Activated T-cell treated with anti-CD3 and anti-CD28 coated beads, Interleukin-2, amount 50 U/mL, for 24 hours (primary cell): ENCODE measurements at regions not wholly inside any gene's neighbourhood (a gene's known extent, or its start where the extent isn't known, plus 50 kb on each side); places are given as distances from the start of the nearest gene placed in this dataset.
A peak's percentile ranks its signal among the peaks of the same experiment; 100 is the strongest.
"Not testable (repeated sequence)": the region's sequence is repeated elsewhere in the genome, so short reads cannot be mapped to it uniquely, and the experiment has no call there.

Experiments used
- DNase-seq: peaks from one replicate; pipeline ENCODE4 v3.0.0-alpha.2; 2020
- H3K27ac Mint-ChIP-seq: 2 replicates; pipeline ENCODE4 v1.8.0; 2020; ENCODE audit warnings: mild to moderate bottlenecking, mixed read lengths
- H3K27me3 Mint-ChIP-seq: 2 replicates; pipeline ENCODE4 v1.8.0; 2020; ENCODE audit warnings: mixed read lengths
- H3K36me3 Mint-ChIP-seq: 2 replicates; pipeline ENCODE4 v1.8.0; 2020; ENCODE audit warnings: low read depth, mixed read lengths
- H3K4me1 Mint-ChIP-seq: 2 replicates; pipeline ENCODE4 v1.8.0; 2020; ENCODE audit warnings: low read depth, mixed read lengths
- H3K4me3 Mint-ChIP-seq: 2 replicates; pipeline ENCODE4 v1.8.0; 2020; ENCODE audit warnings: mild to moderate bottlenecking, moderate library complexity, mixed read lengths
- H3K9me3 Mint-ChIP-seq: 2 replicates; pipeline ENCODE4 v1.8.0; 2020; ENCODE audit warnings: mixed read lengths

DNA sequence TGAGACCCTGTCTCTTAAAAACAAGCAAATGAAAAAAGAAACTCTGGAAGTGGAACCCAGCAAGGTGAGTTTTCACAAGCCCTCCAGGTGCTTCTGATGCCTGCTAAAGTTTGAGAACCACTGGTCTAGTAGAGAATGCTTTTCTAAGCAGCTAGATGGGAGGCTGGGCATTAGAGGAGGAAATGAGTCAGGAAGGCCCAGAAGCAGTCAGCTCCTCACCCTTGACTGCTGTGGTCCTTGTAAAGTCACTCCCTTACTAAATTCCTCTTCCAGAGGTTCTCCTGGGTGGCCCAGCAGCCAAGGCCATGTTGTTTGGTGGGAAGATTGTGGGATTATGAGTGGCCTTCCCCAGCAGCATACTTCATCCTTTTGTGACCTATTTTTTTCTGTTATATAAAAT lies 52.0 kb upstream of the FYN start:
- Mint-ChIP-seq H3K9me3 (no peaks in the 10 kb centered on the region), H3K4me3 (no peak overlapping the region), H3K4me1 (peaks cover 34% of the 10 kb centered on the region), H3K27me3 (no peaks in the 10 kb centered on the region), H3K36me3 (no peaks in the 10 kb centered on the region), H3K27ac (peak overlapping the region; percentile 60)
- no peak for DNase-seq

DNA sequence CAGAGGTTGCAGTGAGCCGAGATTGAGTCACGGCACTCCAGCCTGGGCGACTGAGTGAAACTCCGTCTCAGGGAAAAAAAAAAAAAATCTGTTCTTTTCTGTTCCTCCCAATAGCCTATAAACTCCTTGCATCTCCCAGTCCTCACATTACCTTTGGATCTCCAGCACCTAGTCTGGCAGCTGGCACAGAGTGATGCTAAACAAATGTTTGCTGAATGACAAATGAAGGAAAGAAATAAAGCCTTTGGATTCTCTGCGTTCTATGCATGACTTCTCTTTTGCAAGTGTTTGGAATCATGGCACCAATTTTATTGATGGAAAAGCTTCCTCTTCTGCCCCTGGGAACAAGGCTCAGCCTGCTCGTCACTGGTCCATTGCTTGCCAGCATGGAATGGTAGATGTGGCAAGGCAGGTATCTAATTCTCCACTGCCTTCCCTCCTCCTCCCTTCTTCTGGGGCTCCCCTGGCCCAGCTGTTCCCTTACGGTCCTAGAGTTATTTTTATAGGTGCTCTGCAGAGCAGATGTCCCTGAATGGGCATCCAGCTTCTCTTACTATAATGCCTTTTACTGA lies 53.6 kb upstream of the FYN start:
- Mint-ChIP-seq H3K9me3 (peaks cover 4% of the 10 kb centered on the region), H3K4me1 (peaks cover 34% of the 10 kb centered on the region), H3K27ac (no peak overlapping the region), H3K4me3 (no peak overlapping the region), H3K36me3 (no peaks in the 10 kb centered on the region), H3K27me3 (no peaks in the 10 kb centered on the region)
- DNase-seq = no peak

DNA sequence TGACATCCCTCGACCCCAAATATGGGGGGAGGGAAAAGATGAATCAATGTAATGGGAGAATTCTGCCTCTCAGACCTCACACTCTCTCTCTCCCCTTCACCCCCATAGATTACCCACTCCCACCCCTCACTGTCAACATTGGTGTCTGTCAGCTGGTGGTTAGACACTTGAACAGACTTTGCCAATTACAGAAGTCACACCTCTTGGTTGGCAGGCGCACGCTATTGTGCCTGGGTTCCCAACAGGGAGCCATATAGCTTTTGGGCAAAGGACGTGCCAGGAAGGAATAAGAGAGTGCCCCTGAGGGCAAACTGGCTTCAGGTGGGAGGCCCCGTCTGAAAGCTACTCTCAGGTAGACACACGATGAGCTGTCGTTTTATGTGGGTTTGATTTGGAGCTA lies 54.1 kb upstream of the FYN start:
- no peaks in the 10 kb centered on the region for H3K36me3 Mint-ChIP-seq
- DNase-seq = no peak
- H3K27me3 Mint-ChIP-seq = no peaks in the 10 kb centered on the region
- no peak overlapping the region for H3K27ac Mint-ChIP-seq
- peaks cover 33% of the 10 kb centered on the region for H3K4me1 Mint-ChIP-seq
- H3K9me3 Mint-ChIP-seq = peaks cover 9% of the 10 kb centered on the region
- H3K4me3 Mint-ChIP-seq = no peak overlapping the region

DNA sequence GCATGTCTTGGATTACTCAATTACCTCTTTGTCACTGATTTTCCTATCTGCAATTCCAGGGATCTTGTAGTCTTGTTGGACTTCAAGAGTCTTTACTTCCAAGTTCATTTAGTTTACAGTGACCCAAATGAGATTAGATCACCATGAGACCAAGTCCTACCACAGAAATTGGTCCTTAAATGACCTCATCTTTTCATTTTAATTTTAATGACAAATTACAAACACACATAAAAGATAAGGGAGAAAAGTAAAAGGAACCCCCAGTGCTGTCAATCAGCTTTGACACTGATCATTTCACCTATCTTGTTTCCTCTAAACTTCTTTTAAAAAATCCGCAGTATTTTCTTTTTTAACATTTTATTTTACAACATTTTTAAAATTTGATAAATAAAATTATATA lies 54.9 kb upstream of the FYN start:
- Mint-ChIP-seq H3K27me3 (no peaks in the 10 kb centered on the region), H3K36me3 (no peaks in the 10 kb centered on the region), H3K27ac (no peak overlapping the region), H3K4me3 (no peak overlapping the region), H3K9me3 (peaks cover 14% of the 10 kb centered on the region), H3K4me1 (peaks cover 25% of the 10 kb centered on the region)
- no peak for DNase-seq

DNA sequence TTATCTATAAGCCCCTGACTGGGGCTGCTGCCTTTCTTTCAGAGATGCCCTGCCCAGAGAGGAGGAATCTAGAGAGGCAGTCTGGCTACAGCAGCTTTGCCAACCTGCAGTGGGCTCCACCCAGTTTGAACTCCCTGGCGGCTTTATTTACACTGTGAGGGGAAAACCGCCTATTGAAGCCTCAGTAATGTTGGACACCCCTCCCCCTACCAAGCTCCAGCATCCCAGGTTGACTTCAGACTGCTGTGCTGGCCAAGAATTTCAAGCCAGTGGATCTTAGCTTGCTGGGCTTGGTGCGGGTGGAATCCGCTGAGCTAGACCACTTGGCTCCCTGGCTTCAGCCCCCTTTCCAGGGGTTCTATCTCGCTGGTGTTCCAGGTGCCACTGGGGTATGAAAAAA lies 61.4 kb upstream of the FYN start:
- peaks cover 14% of the 10 kb centered on the region for H3K9me3 Mint-ChIP-seq
- not testable (repeated sequence) for H3K4me3 Mint-ChIP-seq, H3K27me3 Mint-ChIP-seq, H3K4me1 Mint-ChIP-seq, H3K36me3 Mint-ChIP-seq, DNase-seq, H3K27ac Mint-ChIP-seq

DNA sequence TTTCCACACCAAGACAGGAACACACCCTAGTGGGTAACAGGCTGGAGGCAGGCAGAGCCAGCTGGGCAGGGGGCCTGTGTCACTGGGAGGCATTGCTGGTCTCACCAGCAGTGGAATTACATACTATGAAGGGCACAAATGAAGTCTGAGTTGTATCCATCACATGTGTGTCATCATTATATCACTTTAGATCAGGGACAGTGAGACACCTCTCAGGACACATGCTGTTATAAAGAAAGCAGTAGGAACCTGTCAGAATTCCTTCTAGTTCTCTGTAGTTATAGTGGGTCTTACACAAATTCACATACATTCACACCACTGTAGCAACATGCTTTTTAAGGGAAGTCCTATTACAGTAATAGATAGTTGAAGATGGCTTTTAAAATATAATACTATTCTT lies 63.5 kb upstream of the FYN start:
- peaks cover 3% of the 10 kb centered on the region for H3K4me1 Mint-ChIP-seq
- no peak overlapping the region for H3K27ac Mint-ChIP-seq
- no peaks in the 10 kb centered on the region for H3K27me3 Mint-ChIP-seq
- DNase-seq = no peak
- no peak overlapping the region for H3K4me3 Mint-ChIP-seq
- H3K36me3 Mint-ChIP-seq = no peaks in the 10 kb centered on the region
- H3K9me3 Mint-ChIP-seq = peaks cover 11% of the 10 kb centered on the region

DNA sequence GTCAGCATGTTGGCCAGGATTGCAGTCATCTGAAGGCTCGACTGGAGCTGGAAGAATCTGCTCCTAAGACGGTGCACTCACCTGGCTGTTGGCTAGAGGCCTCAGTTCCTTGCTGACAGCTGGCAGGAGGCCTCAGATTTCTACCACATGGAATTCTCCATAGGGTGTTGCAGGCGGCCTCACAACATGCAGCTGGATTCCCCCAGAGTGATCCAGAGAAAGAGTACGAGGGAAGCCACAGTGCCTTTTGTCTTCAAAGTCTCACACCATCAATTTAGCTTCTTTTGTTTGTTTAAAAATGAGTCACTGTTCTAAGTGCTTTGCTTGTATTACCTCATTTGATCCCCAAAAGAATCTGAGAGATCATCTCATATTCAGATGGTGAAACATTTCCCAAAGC lies 65.5 kb upstream of the FYN start:
- Mint-ChIP-seq H3K27ac (no peak overlapping the region), H3K36me3 (no peaks in the 10 kb centered on the region), H3K27me3 (no peaks in the 10 kb centered on the region), H3K4me1 (peaks cover 3% of the 10 kb centered on the region), H3K9me3 (peaks cover 2% of the 10 kb centered on the region), H3K4me3 (no peak overlapping the region)
- DNase-seq = no peak

DNA sequence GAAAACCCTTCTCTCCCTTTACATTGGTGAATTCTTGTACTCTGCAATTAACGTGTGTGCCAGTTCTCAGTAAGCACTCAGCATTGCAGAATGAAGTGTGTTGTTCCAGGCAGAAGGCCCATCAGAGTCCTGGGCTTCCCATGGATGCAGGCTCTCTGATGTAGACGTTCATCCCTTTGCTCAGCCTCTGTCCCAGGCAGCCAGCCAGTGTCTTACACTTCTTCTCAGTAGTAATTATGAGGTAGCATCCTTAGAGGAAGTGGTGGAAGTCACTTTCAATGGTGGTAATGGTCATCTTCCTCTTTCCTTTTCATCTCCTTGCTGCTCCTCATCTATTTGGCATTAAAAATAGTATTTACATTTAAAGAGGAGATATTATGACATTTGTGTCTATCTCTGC lies 66.7 kb upstream of the FYN start:
- Mint-ChIP-seq H3K4me1 (peaks cover 3% of the 10 kb centered on the region), H3K27me3 (no peaks in the 10 kb centered on the region), H3K4me3 (no peak overlapping the region), H3K36me3 (no peaks in the 10 kb centered on the region), H3K27ac (no peak overlapping the region), H3K9me3 (peaks cover 2% of the 10 kb centered on the region)
- DNase-seq = no peak

DNA sequence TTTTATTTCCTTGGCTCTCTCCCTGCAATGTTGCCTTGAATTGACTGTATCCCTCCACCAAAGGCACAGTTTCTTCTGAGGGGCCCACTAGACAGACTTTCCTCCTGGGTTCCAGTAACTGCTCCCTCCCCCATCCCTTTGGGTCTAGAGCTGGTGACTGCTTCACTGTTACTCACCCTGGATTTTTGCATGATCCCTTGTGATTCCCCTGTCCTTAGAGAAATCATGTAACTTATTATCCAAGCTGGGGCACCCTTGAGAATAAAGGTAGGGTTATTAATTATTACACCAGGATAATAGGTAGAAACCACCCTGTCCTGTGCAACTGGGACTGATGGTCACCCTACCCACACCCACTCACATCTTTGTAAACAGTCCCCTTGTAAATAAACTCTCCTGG lies 67.5 kb upstream of the FYN start:
- Mint-ChIP-seq H3K36me3 (no peaks in the 10 kb centered on the region), H3K27ac (no peak overlapping the region), H3K4me3 (no peak overlapping the region), H3K9me3 (peaks cover 2% of the 10 kb centered on the region), H3K4me1 (peaks cover 3% of the 10 kb centered on the region), H3K27me3 (no peaks in the 10 kb centered on the region)
- DNase-seq = no peak

DNA sequence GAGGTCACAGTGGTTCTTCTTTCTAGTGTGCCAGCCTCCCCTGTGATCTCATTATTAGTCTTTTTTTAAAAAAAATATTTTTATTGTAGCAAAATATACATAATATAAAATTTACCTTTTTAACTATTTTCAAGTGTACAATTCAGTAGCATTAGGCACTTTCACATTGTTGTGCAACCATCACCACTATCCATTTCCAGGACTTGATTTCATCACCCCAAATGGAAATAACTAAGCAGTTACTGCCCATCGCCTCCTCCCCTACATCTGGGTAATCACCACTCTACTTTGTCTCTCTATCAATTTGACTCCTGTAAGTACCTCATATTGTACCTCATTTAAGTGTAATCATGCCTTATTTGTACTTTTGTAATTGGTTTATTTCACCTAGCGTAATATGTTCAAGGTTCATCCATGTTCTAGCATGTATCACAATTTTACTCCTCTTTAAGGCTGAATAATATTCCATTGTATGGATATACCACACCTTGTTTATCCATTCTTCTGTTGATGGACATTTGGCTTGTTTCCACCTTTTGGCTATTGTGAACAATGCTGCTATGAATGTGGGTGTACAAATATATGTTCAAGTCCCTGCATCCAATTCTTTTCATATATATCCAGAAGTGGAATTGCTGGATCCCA lies 68.6 kb upstream of the FYN start:
- peaks cover 2% of the 10 kb centered on the region for H3K9me3 Mint-ChIP-seq
- DNase-seq = no peak
- no peaks in the 10 kb centered on the region for H3K27me3 Mint-ChIP-seq
- H3K4me3 Mint-ChIP-seq = no peak overlapping the region
- no peaks in the 10 kb centered on the region for H3K36me3 Mint-ChIP-seq
- H3K4me1 Mint-ChIP-seq = peaks cover 3% of the 10 kb centered on the region
- H3K27ac Mint-ChIP-seq = no peak overlapping the region

DNA sequence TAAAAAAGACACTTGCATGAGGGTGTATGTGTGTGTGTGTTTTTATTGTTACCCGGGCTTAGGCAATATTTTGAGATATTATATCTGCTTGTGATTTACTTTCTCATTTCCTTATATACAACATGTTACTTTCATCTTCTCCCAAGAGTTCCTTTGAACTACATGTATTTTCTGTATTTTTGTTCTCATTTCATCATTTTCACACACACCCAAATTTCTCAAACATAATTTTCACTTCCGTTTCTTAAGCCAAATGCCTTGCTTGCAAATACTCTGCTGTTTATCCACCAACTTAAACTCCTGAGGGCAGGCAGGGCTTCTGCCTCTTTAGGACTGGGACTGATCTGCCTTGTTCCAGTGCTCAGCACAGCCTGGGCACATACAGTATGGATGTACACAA lies 69.3 kb upstream of the FYN start:
- Mint-ChIP-seq H3K27me3 (no peaks in the 10 kb centered on the region), H3K9me3 (peaks cover 2% of the 10 kb centered on the region), H3K4me3 (no peak overlapping the region), H3K36me3 (no peaks in the 10 kb centered on the region), H3K4me1 (peaks cover 3% of the 10 kb centered on the region), H3K27ac (no peak overlapping the region)
- no peak for DNase-seq

DNA sequence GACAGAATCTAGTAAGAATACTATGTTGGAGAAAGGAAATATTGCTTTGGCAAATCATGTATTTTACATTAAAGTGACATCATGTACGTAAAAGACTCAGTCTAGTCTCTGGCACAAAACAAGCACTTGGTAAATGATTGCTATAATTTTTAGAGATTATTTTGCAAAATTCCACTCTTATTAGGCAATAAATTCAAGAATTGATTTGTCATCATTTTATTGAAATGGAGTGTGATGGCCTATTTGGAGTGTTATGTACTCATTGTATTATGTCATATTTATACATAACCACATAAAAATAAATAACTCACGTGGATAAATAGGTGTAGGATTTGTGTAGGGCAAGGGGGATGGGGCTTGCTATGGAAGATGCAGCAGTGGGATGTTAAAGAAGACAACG lies 70.0 kb upstream of the FYN start:
- no peak overlapping the region for H3K27ac Mint-ChIP-seq
- no peak overlapping the region for H3K4me3 Mint-ChIP-seq
- no peak for DNase-seq

DNA sequence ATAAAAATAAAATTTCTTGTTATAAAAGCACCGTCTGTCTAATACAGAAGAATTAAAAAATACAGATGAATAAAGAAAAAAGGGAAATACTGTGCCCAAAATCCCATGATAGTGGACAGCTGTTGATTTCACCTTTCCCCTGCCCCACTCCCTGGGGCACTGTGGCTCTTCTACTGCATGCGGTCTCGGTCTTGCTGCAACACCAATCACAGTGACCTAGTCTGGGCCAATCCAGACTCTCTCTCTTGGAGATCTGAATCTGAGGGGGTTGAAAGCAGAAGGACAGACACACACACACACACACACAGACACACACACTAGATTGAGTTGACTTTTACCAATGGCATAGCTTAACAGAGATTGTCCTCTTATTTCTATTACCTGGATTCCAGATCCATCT lies 70.5 kb upstream of the FYN start:
- Mint-ChIP-seq H3K27me3 (no peaks in the 10 kb centered on the region), H3K4me1 (peaks cover 3% of the 10 kb centered on the region), H3K4me3 (no peak overlapping the region), H3K9me3 (peaks cover 2% of the 10 kb centered on the region), H3K27ac (no peak overlapping the region), H3K36me3 (no peaks in the 10 kb centered on the region)
- DNase-seq = no peak

More for the DNA sequence above, 70.0 kb upstream of the FYN start:
- Mint-ChIP-seq H3K27me3 (no peaks in the 10 kb centered on the region), H3K36me3 (no peaks in the 10 kb centered on the region), H3K9me3 (peaks cover 2% of the 10 kb centered on the region), H3K4me1 (peaks cover 3% of the 10 kb centered on the region)

DNA sequence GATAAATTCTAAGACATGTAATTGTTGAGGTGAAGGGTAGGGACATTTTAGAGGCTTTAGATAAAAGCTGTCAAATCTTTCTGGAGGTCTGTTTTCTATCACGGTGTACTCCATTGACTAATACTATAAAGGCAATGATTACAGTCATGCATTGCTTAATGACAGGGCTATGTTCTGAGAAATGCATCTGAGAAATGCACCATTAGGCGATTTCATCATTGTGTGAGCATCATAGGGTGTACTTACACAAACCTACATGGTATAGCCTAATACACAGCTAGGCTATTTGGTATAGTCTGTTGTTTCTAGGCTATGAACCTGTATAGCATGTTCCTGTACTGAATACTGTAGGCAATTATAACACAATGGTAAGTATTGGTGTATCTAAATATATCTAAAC lies 71.3 kb upstream of the FYN start:
- peaks cover 3% of the 10 kb centered on the region for H3K4me1 Mint-ChIP-seq
- DNase-seq = no peak
- peaks cover 2% of the 10 kb centered on the region for H3K9me3 Mint-ChIP-seq
- no peaks in the 10 kb centered on the region for H3K36me3 Mint-ChIP-seq
- no peaks in the 10 kb centered on the region for H3K27me3 Mint-ChIP-seq
- H3K4me3 Mint-ChIP-seq = no peak overlapping the region
- H3K27ac Mint-ChIP-seq = no peak overlapping the region

DNA sequence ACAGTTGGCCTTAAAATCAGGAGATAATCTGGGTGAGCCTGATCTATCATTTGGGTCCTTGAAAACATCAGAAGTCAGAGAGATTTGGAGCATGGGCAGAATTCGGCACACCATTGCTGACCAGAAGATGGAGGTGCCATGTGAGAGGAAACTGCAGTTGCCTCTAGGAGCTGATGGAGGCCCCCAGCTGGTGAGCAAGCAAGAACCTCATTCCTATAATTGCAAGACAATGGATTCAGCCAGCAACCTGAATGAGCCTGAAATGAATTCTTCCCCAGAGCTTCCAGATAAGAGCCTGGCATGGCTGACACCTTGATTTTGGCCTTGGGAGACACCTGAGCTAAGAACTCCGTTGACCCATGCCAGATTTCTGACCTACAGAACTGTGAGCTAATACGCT lies 76.3 kb upstream of the FYN start:
- peaks cover 14% of the 10 kb centered on the region for H3K4me1 Mint-ChIP-seq
- no peak overlapping the region for H3K4me3 Mint-ChIP-seq
- H3K27me3 Mint-ChIP-seq = no peaks in the 10 kb centered on the region
- no peak for DNase-seq
- no peaks in the 10 kb centered on the region for H3K9me3 Mint-ChIP-seq
- H3K27ac Mint-ChIP-seq = no peak overlapping the region
- H3K36me3 Mint-ChIP-seq = no peaks in the 10 kb centered on the region

DNA sequence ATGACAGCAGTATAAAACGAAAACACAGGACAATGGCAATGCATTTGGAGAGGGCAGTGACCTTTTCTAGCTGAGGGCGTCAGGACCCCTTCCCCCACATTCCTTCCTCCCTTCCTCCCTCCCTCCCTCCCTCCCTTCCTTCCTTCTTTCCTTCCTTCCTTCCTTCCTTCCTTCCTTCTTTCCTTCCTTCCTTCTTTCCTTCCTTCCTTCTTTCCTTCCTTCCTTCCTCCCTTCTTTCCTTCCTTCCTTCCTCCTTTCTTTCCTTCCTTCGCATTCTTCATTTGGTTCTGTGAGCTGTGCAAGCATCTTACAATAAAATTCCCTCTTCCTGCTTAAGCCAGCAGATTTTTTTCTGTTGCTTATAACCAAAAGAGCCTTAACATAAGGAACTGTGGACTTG lies 76.7 kb upstream of the FYN start:
- H3K4me1 Mint-ChIP-seq = peaks cover 14% of the 10 kb centered on the region

More for the DNA sequence above, 76.7 kb upstream of the FYN start:
- H3K4me3 Mint-ChIP-seq, H3K9me3 Mint-ChIP-seq, H3K27me3 Mint-ChIP-seq, H3K27ac Mint-ChIP-seq, H3K36me3 Mint-ChIP-seq, DNase-seq: not testable (repeated sequence)
